ENCODE measurements at regions not wholly inside any gene's neighbourhood (a gene's known extent, or its start where the extent isn't known, plus 50 kb on each side); places are given as distances from the start of the nearest gene placed in this dataset.
A peak's percentile ranks its signal among the peaks of the same experiment; 100 is the strongest.
"Not testable (repeated sequence)": the region's sequence is repeated elsewhere in the genome, so short reads cannot be mapped to it uniquely, and the experiment has no call there.

- DNase-seq (ENCODE audit: low spot score) = no peak
Measured at GRCh38 chr2:236769981-236770671, 200.5 kb downstream of the ACKR3 start.

GRCh38 chr2:236772220-236772837, 202.7 kb downstream of the ACKR3 start:
- DNase-seq (ENCODE audit: low spot score) = no peak

GRCh38 chr2:236773206-236773605, 203.6 kb downstream of the ACKR3 start:
- no peak for DNase-seq (ENCODE audit: low spot score)

GRCh38 chr2:236774171-236774570, 204.5 kb downstream of the ACKR3 start:
- DNase-seq (ENCODE audit: low spot score) = no peak

GRCh38 chr2:236775511-236775910, 205.9 kb downstream of the ACKR3 start:
- no peak for DNase-seq (ENCODE audit: low spot score)

- DNase-seq (ENCODE audit: low spot score) = no peak
Measured at GRCh38 chr2:236776206-236776605, 206.6 kb downstream of the ACKR3 start.

- DNase-seq (ENCODE audit: low spot score) = no peak
Measured at GRCh38 chr2:236776695-236777251, 207.1 kb downstream of the ACKR3 start.

- no peak for DNase-seq (ENCODE audit: low spot score)
Measured at GRCh38 chr2:236777408-236777807, 207.8 kb downstream of the ACKR3 start.

- no peak for DNase-seq (ENCODE audit: low spot score)
Measured at GRCh38 chr2:236781933-236782816, 212.6 kb downstream of the ACKR3 start.

GRCh38 chr2:236782938-236783337, 213.3 kb downstream of the ACKR3 start:
- peak; percentile 21 for DNase-seq (ENCODE audit: low spot score)

- no peak for DNase-seq (ENCODE audit: low spot score)
Measured at GRCh38 chr2:236783417-236784020, 213.9 kb downstream of the ACKR3 start.

GRCh38 chr2:236785611-236786057, 216.0 kb downstream of the ACKR3 start:
- DNase-seq (ENCODE audit: low spot score) = no peak

- no peak for DNase-seq (ENCODE audit: low spot score)
Measured at GRCh38 chr2:236786751-236787150, 217.1 kb downstream of the ACKR3 start.

GRCh38 chr2:236787376-236787775, 217.8 kb downstream of the ACKR3 start:
- DNase-seq (ENCODE audit: low spot score) = not testable (repeated sequence)

- no peak for DNase-seq (ENCODE audit: low spot score)
Measured at GRCh38 chr2:236787885-236788284, 218.3 kb downstream of the ACKR3 start.

GRCh38 chr2:236790963-236791362, 221.3 kb downstream of the ACKR3 start:
- DNase-seq (ENCODE audit: low spot score) = no peak

GRCh38 chr2:236793023-236794011, 223.7 kb downstream of the ACKR3 start:
- no peak for DNase-seq (ENCODE audit: low spot score)

- no peak for DNase-seq (ENCODE audit: low spot score)
Measured at GRCh38 chr2:236794176-236794957, 224.7 kb downstream of the ACKR3 start.

- DNase-seq (ENCODE audit: low spot score) = no peak
Measured at GRCh38 chr2:236795169-236795860, 225.7 kb downstream of the ACKR3 start.

All from HuH-7.5 (cell line).